ENCODE measurements at regions not wholly inside any gene's neighbourhood (a gene's known extent, or its start where the extent isn't known, plus 50 kb on each side); places are given as distances from the start of the nearest gene placed in this dataset.
A peak's percentile ranks its signal among the peaks of the same experiment; 100 is the strongest.
"Not testable (repeated sequence)": the region's sequence is repeated elsewhere in the genome, so short reads cannot be mapped to it uniquely, and the experiment has no call there.

- not testable (repeated sequence) for H3K9me2 ChIP-seq (replicated peaks; ENCODE audit: insufficient read depth); H3K4me2 ChIP-seq; H3K4me3 ChIP-seq; H3K79me2 ChIP-seq; H4K20me1 ChIP-seq (ENCODE audit: insufficient read depth, poor library complexity, severe bottlenecking); H3K9me3 ChIP-seq (ENCODE audit: low read depth); DNase-seq (ENCODE audit: low spot score); H3K27ac ChIP-seq; H3K4me1 ChIP-seq (ENCODE audit: insufficient read depth); H3K27me3 ChIP-seq; H3K36me3 ChIP-seq (replicated peaks; ENCODE audit: insufficient read depth, low read depth); H2AFZ ChIP-seq
- WGBS (ENCODE audit: low lambda C conversion rate, missing lambda C conversion rate), result 96% methylated on average over 6 of the region's 6 CpGs
Measured at GRCh38 chr1:146375108-146375507, 146.3 kb upstream of the NOTCH2NLA start.

GRCh38 chr1:146369940-146370339 is 141.1 kb upstream of the NOTCH2NLA start:
- H3K36me3 ChIP-seq (replicated peaks; ENCODE audit: insufficient read depth, low read depth); H3K4me1 ChIP-seq (ENCODE audit: insufficient read depth); H3K79me2 ChIP-seq; H3K9me2 ChIP-seq (replicated peaks; ENCODE audit: insufficient read depth); H2AFZ ChIP-seq; H3K4me3 ChIP-seq; H3K9me3 ChIP-seq (ENCODE audit: low read depth); H4K20me1 ChIP-seq (ENCODE audit: insufficient read depth, poor library complexity, severe bottlenecking); H3K27me3 ChIP-seq: not testable (repeated sequence)
- 3% methylated on average over 23 of the region's 23 CpGs for WGBS (ENCODE audit: low lambda C conversion rate, missing lambda C conversion rate)
- DNase-seq (ENCODE audit: low spot score), result peak; percentile 60
- H3K27ac ChIP-seq, result peak overlapping the region; percentile 45
- peak overlapping the region; percentile 76 for H3K4me2 ChIP-seq

- not testable (repeated sequence) for DNase-seq (ENCODE audit: low spot score); H3K27me3 ChIP-seq; H3K9me3 ChIP-seq (ENCODE audit: low read depth); H3K27ac ChIP-seq; H3K4me1 ChIP-seq (ENCODE audit: insufficient read depth); H3K9me2 ChIP-seq (replicated peaks; ENCODE audit: insufficient read depth); H4K20me1 ChIP-seq (ENCODE audit: insufficient read depth, poor library complexity, severe bottlenecking); H3K4me2 ChIP-seq; H3K79me2 ChIP-seq; H3K36me3 ChIP-seq (replicated peaks; ENCODE audit: insufficient read depth, low read depth); H3K4me3 ChIP-seq; H2AFZ ChIP-seq
Measured at GRCh38 chr1:146355373-146355772, 126.6 kb upstream of the NOTCH2NLA start.

GRCh38 chr1:146326863-146327262 is 98.0 kb upstream of the NOTCH2NLA start:
- not testable (repeated sequence) for H2AFZ ChIP-seq; H3K27me3 ChIP-seq; H3K9me2 ChIP-seq (replicated peaks; ENCODE audit: insufficient read depth); H3K36me3 ChIP-seq (replicated peaks; ENCODE audit: insufficient read depth, low read depth); H3K4me2 ChIP-seq; H3K9me3 ChIP-seq (ENCODE audit: low read depth); H4K20me1 ChIP-seq (ENCODE audit: insufficient read depth, poor library complexity, severe bottlenecking); H3K27ac ChIP-seq; H3K4me3 ChIP-seq; DNase-seq (ENCODE audit: low spot score); H3K4me1 ChIP-seq (ENCODE audit: insufficient read depth); H3K79me2 ChIP-seq
- WGBS (ENCODE audit: low lambda C conversion rate, missing lambda C conversion rate), result 80% methylated on average over 1 of the region's 1 CpG

- DNase-seq (ENCODE audit: low spot score); H4K20me1 ChIP-seq (ENCODE audit: insufficient read depth, poor library complexity, severe bottlenecking); H2AFZ ChIP-seq; H3K27ac ChIP-seq; H3K27me3 ChIP-seq; H3K9me2 ChIP-seq (replicated peaks; ENCODE audit: insufficient read depth); H3K36me3 ChIP-seq (replicated peaks; ENCODE audit: insufficient read depth, low read depth); H3K4me3 ChIP-seq; H3K79me2 ChIP-seq; H3K9me3 ChIP-seq (ENCODE audit: low read depth); H3K4me1 ChIP-seq (ENCODE audit: insufficient read depth); H3K4me2 ChIP-seq: not testable (repeated sequence)
- 92% methylated on average over 2 of the region's 2 CpGs for WGBS (ENCODE audit: low lambda C conversion rate, missing lambda C conversion rate)
Measured at GRCh38 chr1:146324463-146324862, 95.6 kb upstream of the NOTCH2NLA start.

GRCh38 chr1:146323302-146323701 is 94.5 kb upstream of the NOTCH2NLA start:
- H3K79me2 ChIP-seq; H2AFZ ChIP-seq; H3K4me2 ChIP-seq; H3K27me3 ChIP-seq; H3K9me2 ChIP-seq (replicated peaks; ENCODE audit: insufficient read depth); H3K4me3 ChIP-seq; H4K20me1 ChIP-seq (ENCODE audit: insufficient read depth, poor library complexity, severe bottlenecking); H3K27ac ChIP-seq; H3K4me1 ChIP-seq (ENCODE audit: insufficient read depth); DNase-seq (ENCODE audit: low spot score); H3K36me3 ChIP-seq (replicated peaks; ENCODE audit: insufficient read depth, low read depth); H3K9me3 ChIP-seq (ENCODE audit: low read depth): not testable (repeated sequence)
- 78% methylated on average over 1 of the region's 1 CpG for WGBS (ENCODE audit: low lambda C conversion rate, missing lambda C conversion rate)

- not testable (repeated sequence) for H3K4me3 ChIP-seq; H3K27me3 ChIP-seq; H3K9me2 ChIP-seq (replicated peaks; ENCODE audit: insufficient read depth); H3K27ac ChIP-seq; H4K20me1 ChIP-seq (ENCODE audit: insufficient read depth, poor library complexity, severe bottlenecking); H3K4me1 ChIP-seq (ENCODE audit: insufficient read depth); DNase-seq (ENCODE audit: low spot score); H3K79me2 ChIP-seq; H3K9me3 ChIP-seq (ENCODE audit: low read depth); H3K4me2 ChIP-seq; H2AFZ ChIP-seq; H3K36me3 ChIP-seq (replicated peaks; ENCODE audit: insufficient read depth, low read depth)
- 78% methylated on average over 2 of the region's 4 CpGs for WGBS (ENCODE audit: low lambda C conversion rate, missing lambda C conversion rate)
Measured at GRCh38 chr1:146322893-146323292, 94.1 kb upstream of the NOTCH2NLA start.

- not testable (repeated sequence) for H3K4me2 ChIP-seq; H3K27ac ChIP-seq; H3K9me3 ChIP-seq (ENCODE audit: low read depth); H4K20me1 ChIP-seq (ENCODE audit: insufficient read depth, poor library complexity, severe bottlenecking); H3K4me1 ChIP-seq (ENCODE audit: insufficient read depth); H3K27me3 ChIP-seq; H3K4me3 ChIP-seq; H3K9me2 ChIP-seq (replicated peaks; ENCODE audit: insufficient read depth); H2AFZ ChIP-seq; DNase-seq (ENCODE audit: low spot score); H3K36me3 ChIP-seq (replicated peaks; ENCODE audit: insufficient read depth, low read depth); H3K79me2 ChIP-seq
- 100% methylated on average over 2 of the region's 4 CpGs for WGBS (ENCODE audit: low lambda C conversion rate, missing lambda C conversion rate)
Measured at GRCh38 chr1:146318715-146319114, 89.9 kb upstream of the NOTCH2NLA start.

GRCh38 chr1:146317785-146318184 is 89.0 kb upstream of the NOTCH2NLA start:
- not testable (repeated sequence) for H3K27ac ChIP-seq; H3K79me2 ChIP-seq; H4K20me1 ChIP-seq (ENCODE audit: insufficient read depth, poor library complexity, severe bottlenecking); H3K36me3 ChIP-seq (replicated peaks; ENCODE audit: insufficient read depth, low read depth); H3K9me2 ChIP-seq (replicated peaks; ENCODE audit: insufficient read depth); H2AFZ ChIP-seq; H3K27me3 ChIP-seq; H3K4me3 ChIP-seq; H3K9me3 ChIP-seq (ENCODE audit: low read depth); DNase-seq (ENCODE audit: low spot score); H3K4me1 ChIP-seq (ENCODE audit: insufficient read depth); H3K4me2 ChIP-seq
- 100% methylated on average over 1 of the region's 1 CpG for WGBS (ENCODE audit: low lambda C conversion rate, missing lambda C conversion rate)

All from hepatocyte (in vitro differentiated cells).